DMS53 treated with DMSO at 0.1 percent for 48 hours (cell line): ENCODE measurements at regions not wholly inside any gene's neighbourhood (a gene's known extent, or its start where the extent isn't known, plus 50 kb on each side); places are given as distances from the start of the nearest gene placed in this dataset.

Experiments used
- DNase-seq: peaks from one replicate; lab custom pipeline; 2025; ENCODE audit not compliant: unreplicated experiment; lab: John Stamatoyannopoulos, UW

GRCh38 chr2:164186591-164186990, 434.7 kb downstream of the GRB14 start:
- DNase-seq = no peak

GRCh38 chr2:164182116-164182627, 439.1 kb downstream of the GRB14 start:
- DNase-seq = no peak

- no peak for DNase-seq
Measured at GRCh38 chr2:164178835-164179465, 442.3 kb downstream of the GRB14 start.

- no peak for DNase-seq
Measured at GRCh38 chr2:164164602-164165001, 428.8 kb upstream of the FIGN start.

- DNase-seq = no peak
Measured at GRCh38 chr2:164155558-164155957, 419.8 kb upstream of the FIGN start.

- DNase-seq = no peak
Measured at GRCh38 chr2:164151522-164151921, 415.7 kb upstream of the FIGN start.

GRCh38 chr2:164150604-164151003, 414.8 kb upstream of the FIGN start:
- no peak for DNase-seq

- DNase-seq = peak; percentile 42
Measured at GRCh38 chr2:164146441-164146840, 410.6 kb upstream of the FIGN start.

GRCh38 chr2:164145093-164145987, 409.5 kb upstream of the FIGN start:
- DNase-seq = no peak

- DNase-seq = no peak
Measured at GRCh38 chr2:164143183-164143930, 407.5 kb upstream of the FIGN start.

- DNase-seq = no peak
Measured at GRCh38 chr2:164142755-164143154, 406.9 kb upstream of the FIGN start.

GRCh38 chr2:164141271-164141670, 405.5 kb upstream of the FIGN start:
- DNase-seq = no peak

- no peak for DNase-seq
Measured at GRCh38 chr2:164138750-164139149, 402.9 kb upstream of the FIGN start.

GRCh38 chr2:164134336-164134735, 398.5 kb upstream of the FIGN start:
- no peak for DNase-seq

GRCh38 chr2:164127971-164128527, 392.2 kb upstream of the FIGN start:
- DNase-seq = no peak

- no peak for DNase-seq
Measured at GRCh38 chr2:164126960-164127660, 391.3 kb upstream of the FIGN start.

GRCh38 chr2:164115806-164116205, 380.0 kb upstream of the FIGN start:
- DNase-seq = no peak

GRCh38 chr2:164114937-164115336, 379.1 kb upstream of the FIGN start:
- DNase-seq = no peak

GRCh38 chr2:164112105-164112504, 376.3 kb upstream of the FIGN start:
- no peak for DNase-seq

- DNase-seq = no peak
Measured at GRCh38 chr2:164110515-164110914, 374.7 kb upstream of the FIGN start.

- DNase-seq = no peak
Measured at GRCh38 chr2:164109006-164109405, 373.2 kb upstream of the FIGN start.
